Adipocyte (in vitro differentiated cells): ENCODE measurements at regions not wholly inside any gene's neighbourhood (a gene's known extent, or its start where the extent isn't known, plus 50 kb on each side); places are given as distances from the start of the nearest gene placed in this dataset.

ENCODE experiments used
- DNase-seq: peaks from one replicate; pipeline ENCODE4 v3.0.0-alpha.2; 2015; ENCODE audit warnings: low read depth
- H3K27me3 ChIP-seq: replicated peaks from 2 replicates; pipeline ENCODE4 v1.7.0; 2013; ENCODE audit warnings: mild to moderate bottlenecking, low read length, moderate library complexity; ENCODE audit not compliant: control insufficient read depth, insufficient read depth
- H3K36me3 ChIP-seq: 2 replicates; pipeline ENCODE4 v1.7.0; 2013; ENCODE audit warnings: low read length, mild to moderate bottlenecking, moderate library complexity; ENCODE audit not compliant: control insufficient read depth, insufficient read depth, severe bottlenecking
- H3K4me1 ChIP-seq: 2 replicates; pipeline ENCODE4 v1.7.0; 2013; ENCODE audit warnings: mild to moderate bottlenecking, low read length, moderate library complexity; ENCODE audit not compliant: control insufficient read depth, insufficient read depth
- H3K4me3 ChIP-seq: 2 replicates; pipeline ENCODE4 v1.7.0; 2013; ENCODE audit warnings: mild to moderate bottlenecking, low read length, moderate library complexity
- H3K9ac ChIP-seq: 2 replicates; pipeline ENCODE4 v1.7.0; 2013; ENCODE audit warnings: mild to moderate bottlenecking, low read length, moderate library complexity
- H3K9me3 ChIP-seq: 2 replicates; pipeline ENCODE4 v1.7.0; 2013; ENCODE audit warnings: mild to moderate bottlenecking, low read length, moderate library complexity; ENCODE audit not compliant: control insufficient read depth

DNA sequence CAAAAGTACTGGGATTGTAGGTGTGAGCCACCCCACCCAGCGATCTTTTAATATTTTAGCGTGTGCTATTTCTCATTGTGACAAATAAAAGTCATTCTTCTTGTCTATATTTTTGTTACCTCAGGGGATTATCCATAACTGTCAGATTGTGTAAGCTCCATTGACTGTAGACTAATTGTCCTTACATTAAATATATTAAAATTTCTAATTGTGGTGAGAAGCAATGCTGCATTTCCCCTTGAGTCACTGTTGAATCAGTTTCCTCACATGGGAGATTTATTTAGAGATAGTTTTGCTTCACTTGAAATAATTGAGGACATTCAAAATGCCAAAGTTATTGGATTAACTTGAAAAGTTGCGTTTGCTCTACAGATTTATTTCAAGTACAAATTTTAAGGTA lies 782.4 kb upstream of the WWC1 start:
- no peaks in the 10 kb centered on the region for H3K27me3 ChIP-seq
- H3K9ac ChIP-seq: no peak overlapping the region
- no peaks in the 10 kb centered on the region for H3K9me3 ChIP-seq
- no peak for DNase-seq
- no peak overlapping the region for H3K4me3 ChIP-seq
- peaks cover 3% of the 10 kb centered on the region for H3K4me1 ChIP-seq
- no peaks in the 10 kb centered on the region for H3K36me3 ChIP-seq

DNA sequence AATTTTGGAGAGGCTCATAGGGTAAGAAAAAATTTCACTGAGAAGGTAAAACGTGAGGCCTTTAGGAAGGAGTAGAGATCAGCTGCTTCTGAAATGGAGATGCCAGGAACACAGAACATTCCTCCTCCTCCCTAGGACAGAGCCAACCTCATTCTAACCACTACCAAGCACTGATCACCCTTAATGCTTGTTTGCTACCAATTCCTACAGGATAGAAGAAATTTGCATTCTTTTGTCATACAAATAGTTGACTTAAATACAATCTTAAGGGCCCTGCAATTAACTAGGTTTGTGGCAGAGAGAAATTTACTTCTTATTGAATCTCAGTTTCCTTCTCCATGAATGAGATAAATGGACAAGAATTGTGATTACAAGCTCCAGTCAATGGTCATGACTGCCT lies 780.2 kb upstream of the WWC1 start:
- Histone ChIP-seq H3K27me3 (no peaks in the 10 kb centered on the region), H3K4me1 (peaks cover 4% of the 10 kb centered on the region), H3K4me3 (no peak overlapping the region), H3K9ac (no peak overlapping the region), H3K36me3 (no peaks in the 10 kb centered on the region), H3K9me3 (no peaks in the 10 kb centered on the region)
- no peak for DNase-seq

GRCh38 chr5:167512111-167512510 lies 779.3 kb upstream of the WWC1 start:
- no peaks in the 10 kb centered on the region for H3K36me3 ChIP-seq
- no peak overlapping the region for H3K9ac ChIP-seq
- H3K4me1 ChIP-seq: peaks cover 10% of the 10 kb centered on the region
- no peaks in the 10 kb centered on the region for H3K27me3 ChIP-seq
- H3K9me3 ChIP-seq: no peaks in the 10 kb centered on the region
- H3K4me3 ChIP-seq: no peak overlapping the region
- no peak for DNase-seq

DNA sequence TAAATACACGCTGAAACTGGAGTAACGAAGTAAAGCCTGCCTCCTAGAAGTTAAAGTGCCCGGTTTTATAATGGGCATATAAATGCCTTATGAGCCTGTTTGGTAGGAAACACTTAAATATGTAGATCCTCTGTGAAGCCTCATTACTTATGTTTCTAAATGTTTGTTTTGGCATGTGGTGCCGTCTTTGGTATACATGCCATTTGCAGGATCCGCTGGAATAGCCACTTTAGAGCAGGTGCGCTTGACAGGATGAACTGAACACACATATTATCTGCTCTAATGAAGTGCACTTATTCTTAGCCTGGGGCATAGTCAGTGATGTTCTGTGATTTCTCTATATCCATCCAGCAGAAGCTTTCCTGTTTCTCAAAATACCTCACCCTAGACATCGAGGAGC lies 778.1 kb upstream of the WWC1 start:
- Histone ChIP-seq H3K4me1 (peaks cover 10% of the 10 kb centered on the region), H3K9me3 (no peaks in the 10 kb centered on the region), H3K27me3 (no peaks in the 10 kb centered on the region), H3K9ac (no peak overlapping the region), H3K4me3 (no peak overlapping the region), H3K36me3 (no peaks in the 10 kb centered on the region)
- no peak for DNase-seq

GRCh38 chr5:167514461-167514860 lies 777.0 kb upstream of the WWC1 start:
- H3K4me3 ChIP-seq: no peak overlapping the region
- no peak for DNase-seq
- H3K9ac ChIP-seq: no peak overlapping the region
- H3K36me3 ChIP-seq: no peaks in the 10 kb centered on the region
- H3K4me1 ChIP-seq: peaks cover 10% of the 10 kb centered on the region
- no peaks in the 10 kb centered on the region for H3K27me3 ChIP-seq
- H3K9me3 ChIP-seq: no peaks in the 10 kb centered on the region

GRCh38 chr5:167525004-167525403 lies 766.4 kb upstream of the WWC1 start:
- DNase-seq: no peak
- Histone ChIP-seq H3K27me3 (no peaks in the 10 kb centered on the region), H3K4me3 (no peak overlapping the region), H3K4me1 (no peaks in the 10 kb centered on the region), H3K9me3 (peaks cover 5% of the 10 kb centered on the region), H3K9ac (no peak overlapping the region), H3K36me3 (no peaks in the 10 kb centered on the region)

GRCh38 chr5:167528651-167529050 lies 762.8 kb upstream of the WWC1 start:
- no peak for DNase-seq
- no peak overlapping the region for H3K4me3 ChIP-seq

GRCh38 chr5:167530548-167530947 lies 760.9 kb upstream of the WWC1 start:
- DNase-seq: no peak
- Histone ChIP-seq H3K27me3 (peaks cover 2% of the 10 kb centered on the region), H3K4me1 (no peaks in the 10 kb centered on the region), H3K36me3 (no peaks in the 10 kb centered on the region), H3K9ac (no peak overlapping the region), H3K4me3 (no peak overlapping the region), H3K9me3 (peaks cover 4% of the 10 kb centered on the region)

More at GRCh38 chr5:167528651-167529050, 762.8 kb upstream of the WWC1 start:
- H3K9me3 ChIP-seq: no peaks in the 10 kb centered on the region
- peaks cover 2% of the 10 kb centered on the region for H3K27me3 ChIP-seq
- no peak overlapping the region for H3K9ac ChIP-seq
- no peaks in the 10 kb centered on the region for H3K36me3 ChIP-seq
- no peaks in the 10 kb centered on the region for H3K4me1 ChIP-seq

- Histone ChIP-seq H3K4me1 (no peaks in the 10 kb centered on the region), H3K9ac (no peak overlapping the region), H3K9me3 (peaks cover 4% of the 10 kb centered on the region), H3K4me3 (no peak overlapping the region), H3K27me3 (peaks cover 7% of the 10 kb centered on the region), H3K36me3 (no peaks in the 10 kb centered on the region)
- DNase-seq: no peak
Observed at GRCh38 chr5:167533814-167534795, 757.3 kb upstream of the WWC1 start.

GRCh38 chr5:167539747-167540146 lies 751.7 kb upstream of the WWC1 start:
- no peak for DNase-seq
- Histone ChIP-seq H3K36me3 (no peaks in the 10 kb centered on the region), H3K4me1 (no peaks in the 10 kb centered on the region)

GRCh38 chr5:167546270-167546669 lies 745.2 kb upstream of the WWC1 start:
- Histone ChIP-seq H3K36me3 (no peaks in the 10 kb centered on the region), H3K4me1 (peaks cover 4% of the 10 kb centered on the region), H3K9me3 (no peaks in the 10 kb centered on the region), H3K9ac (no peak overlapping the region), H3K4me3 (no peak overlapping the region), H3K27me3 (no peaks in the 10 kb centered on the region)
- DNase-seq: no peak

More at GRCh38 chr5:167539747-167540146, 751.7 kb upstream of the WWC1 start:
- Histone ChIP-seq H3K27me3 (peaks cover 5% of the 10 kb centered on the region), H3K4me3 (no peak overlapping the region), H3K9me3 (peaks cover 4% of the 10 kb centered on the region), H3K9ac (no peak overlapping the region)
